GM12878 (cell line): ENCODE measurements at regions not wholly inside any gene's neighbourhood (a gene's known extent, or its start where the extent isn't known, plus 50 kb on each side); places are given as distances from the start of the nearest gene placed in this dataset.

Experiments
- BACH1 ChIP-seq: fragments of 450-650 bp; IDR thresholded peaks from 2 replicates; pipeline ENCODE4 v1.6.1; 2017; ENCODE audit warnings: mild to moderate bottlenecking, borderline replicate concordance
- CBFB ChIP-seq: IDR thresholded peaks from 2 replicates; pipeline ENCODE4 v1.6.1; 2016; ENCODE audit warnings: antibody characterized with exemption, low read depth
- EED ChIP-seq: sonication (generic); IDR thresholded peaks from 2 replicates; pipeline ENCODE4 v1.6.1; 2016; ENCODE audit warnings: antibody characterized with exemption, low read depth
- EP300 ChIP-seq, 2 experiments: fragments of 150-350 bp in 1 of 2; IDR thresholded peaks; 2 replicates each; pipeline ENCODE4 v1.6.1; 2011 to 2012; ENCODE audit warnings: low read depth in 2 of 2, low read length in 2 of 2, borderline replicate concordance in 1 of 2, improper control_type of control experiment in 1 of 2, inconsistent platforms in 1 of 2; ENCODE audit not compliant: control insufficient read depth in 1 of 2
- FOS ChIP-seq: IDR thresholded peaks from 3 replicates; pipeline ENCODE4 v1.6.1; 2011; ENCODE audit warnings: borderline replicate concordance; ENCODE audit not compliant: insufficient read length; ENCODE audit errors: extremely low read depth
- HDGF ChIP-seq: fragments of 450-650 bp; IDR thresholded peaks from 2 replicates; pipeline ENCODE4 v1.6.1; 2016; ENCODE audit warnings: antibody characterized with exemption
- JUND ChIP-seq: IDR thresholded peaks from 2 replicates; pipeline ENCODE4 v1.6.1; 2012; ENCODE audit warnings: low read depth, mild to moderate bottlenecking, low read length, improper control_type of control experiment, moderate library complexity
- POLR2A ChIP-seq: IDR thresholded peaks from 2 replicates; pipeline ENCODE4 v1.6.1; 2011; ENCODE audit warnings: low read depth, mild to moderate bottlenecking, low read length
- POLR2AphosphoS5 ChIP-seq: IDR thresholded peaks from 2 replicates; pipeline ENCODE4 v1.6.1; 2011; ENCODE audit warnings: mild to moderate bottlenecking, low read length, inconsistent platforms
- TF ChIP-seq, protein P1 (sequence below), 3 experiments: IDR thresholded peaks in 2 of 3; conservative IDR thresholded peaks in 1 of 3; 2 replicates each; pipeline ENCODE4 v1.5.1; 2011; ENCODE audit warnings: low read depth in 3 of 3, low read length in 3 of 3, mild to moderate bottlenecking in 3 of 3, control low read depth in 2 of 3, moderate library complexity in 2 of 3, inconsistent platforms in 1 of 3, mixed read lengths in 1 of 3; ENCODE audit not compliant: control insufficient read depth in 2 of 3, insufficient read depth in 1 of 3; ENCODE audit errors: extremely low read depth in 1 of 3
- TF ChIP-seq, protein P2 (sequence below): IDR thresholded peaks from 2 replicates; pipeline ENCODE4 v1.6.1; 2011; ENCODE audit warnings: borderline replicate concordance, low read depth, mild to moderate bottlenecking, moderate library complexity, low read length; ENCODE audit not compliant: insufficient read depth, poor library complexity, severe bottlenecking

DNA sequence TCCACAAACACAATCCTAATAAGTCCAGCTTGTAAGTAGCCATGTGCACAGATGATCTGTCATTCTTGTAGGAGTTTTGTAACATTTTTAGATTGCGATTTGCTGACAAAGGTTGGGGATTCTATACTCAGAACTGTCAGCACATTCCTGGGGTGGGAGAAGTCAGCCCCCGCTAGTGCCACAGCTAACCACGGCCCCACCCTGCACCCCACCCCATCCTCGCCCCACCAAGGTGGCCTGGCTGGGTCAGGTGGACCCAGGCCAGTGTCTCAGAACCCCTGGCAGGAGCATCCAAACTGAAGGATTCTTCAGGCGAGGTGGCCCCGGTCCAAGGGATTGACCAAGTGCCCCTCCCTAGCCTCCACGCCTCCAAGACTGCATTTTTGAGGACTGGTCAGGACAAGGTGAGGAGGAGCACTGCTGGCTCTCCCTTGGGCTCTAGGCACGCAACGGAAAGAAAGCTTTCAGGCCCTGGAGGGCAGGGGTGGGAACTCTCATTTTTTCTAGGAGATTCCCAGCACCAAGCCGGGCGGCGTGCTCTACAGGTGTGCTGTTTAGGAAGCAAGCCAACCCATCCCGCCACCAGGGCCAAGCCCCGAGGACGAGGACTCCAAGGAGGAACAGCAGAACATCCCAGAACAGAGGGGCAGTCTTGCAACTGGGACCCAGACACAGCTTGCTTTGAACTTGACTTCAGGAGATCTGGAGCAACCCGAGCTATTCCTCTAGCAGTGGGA, 172.8 kb downstream of the BCL11B start:
- no peak for TF ChIP-seq POLR2AphosphoS5
- TF ChIP-seq, protein P1, sequence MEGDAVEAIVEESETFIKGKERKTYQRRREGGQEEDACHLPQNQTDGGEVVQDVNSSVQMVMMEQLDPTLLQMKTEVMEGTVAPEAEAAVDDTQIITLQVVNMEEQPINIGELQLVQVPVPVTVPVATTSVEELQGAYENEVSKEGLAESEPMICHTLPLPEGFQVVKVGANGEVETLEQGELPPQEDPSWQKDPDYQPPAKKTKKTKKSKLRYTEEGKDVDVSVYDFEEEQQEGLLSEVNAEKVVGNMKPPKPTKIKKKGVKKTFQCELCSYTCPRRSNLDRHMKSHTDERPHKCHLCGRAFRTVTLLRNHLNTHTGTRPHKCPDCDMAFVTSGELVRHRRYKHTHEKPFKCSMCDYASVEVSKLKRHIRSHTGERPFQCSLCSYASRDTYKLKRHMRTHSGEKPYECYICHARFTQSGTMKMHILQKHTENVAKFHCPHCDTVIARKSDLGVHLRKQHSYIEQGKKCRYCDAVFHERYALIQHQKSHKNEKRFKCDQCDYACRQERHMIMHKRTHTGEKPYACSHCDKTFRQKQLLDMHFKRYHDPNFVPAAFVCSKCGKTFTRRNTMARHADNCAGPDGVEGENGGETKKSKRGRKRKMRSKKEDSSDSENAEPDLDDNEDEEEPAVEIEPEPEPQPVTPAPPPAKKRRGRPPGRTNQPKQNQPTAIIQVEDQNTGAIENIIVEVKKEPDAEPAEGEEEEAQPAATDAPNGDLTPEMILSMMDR (IDR thresholded peaks at IDR 0.05 in 2 of 3, conservative IDR thresholded peaks at IDR 0.05 in 1 of 3; ENCODE audit: control insufficient read depth in 2 of 3, extremely low read depth in 1 of 3, insufficient read depth in 1 of 3, low read depth in 3 of 3, low read length in 3 of 3) = no peak
- TF ChIP-seq CBFB = no peak
- TF ChIP-seq BACH1 = no peak
- TF ChIP-seq JUND = no peak
- TF ChIP-seq FOS = no peak
- TF ChIP-seq, protein P2, sequence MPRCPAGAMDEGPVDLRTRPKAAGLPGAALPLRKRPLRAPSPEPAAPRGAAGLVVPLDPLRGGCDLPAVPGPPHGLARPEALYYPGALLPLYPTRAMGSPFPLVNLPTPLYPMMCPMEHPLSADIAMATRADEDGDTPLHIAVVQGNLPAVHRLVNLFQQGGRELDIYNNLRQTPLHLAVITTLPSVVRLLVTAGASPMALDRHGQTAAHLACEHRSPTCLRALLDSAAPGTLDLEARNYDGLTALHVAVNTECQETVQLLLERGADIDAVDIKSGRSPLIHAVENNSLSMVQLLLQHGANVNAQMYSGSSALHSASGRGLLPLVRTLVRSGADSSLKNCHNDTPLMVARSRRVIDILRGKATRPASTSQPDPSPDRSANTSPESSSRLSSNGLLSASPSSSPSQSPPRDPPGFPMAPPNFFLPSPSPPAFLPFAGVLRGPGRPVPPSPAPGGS = no peak
- no peak for TF ChIP-seq EP300 (IDR thresholded peaks at IDR 0.05; ENCODE audit: borderline replicate concordance in 1 of 2, control insufficient read depth in 1 of 2, low read depth in 2 of 2, low read length in 2 of 2)
- no peak for TF ChIP-seq HDGF
- no peak for TF ChIP-seq POLR2A
- TF ChIP-seq EED = no peak
